Heart left ventricle (tissue), 16 donors: ENCODE measurements at regions not wholly inside any gene's neighbourhood (a gene's known extent, or its start where the extent isn't known, plus 50 kb on each side); places are given as distances from the start of the nearest gene placed in this dataset.

ENCODE experiments used
- ATAC-seq, 4 donors: fragments of 200-7000 bp; cut with Tn5 transposase; one replicate each; pipeline ENCODE4 v1.9.1; 2020 to 2022; ENCODE audit warnings: moderate library complexity in 4 of 4, mild to moderate bottlenecking in 3 of 4, moderate number of reproducible peaks in 1 of 4
- DNase-seq, 5 donors: peaks; one replicate each; pipeline ENCODE4 v3.0.0-alpha.2; 2020
- H3K27ac ChIP-seq, 12 donors: fragments of 200-600 bp; sonication (generic) in 4 of 12; one replicate each; pipeline versions ENCODE4 v1.5.0 to v1.8.0; 2016 to 2022; ENCODE audit warnings: mild to moderate bottlenecking in 2 of 12
- H3K27me3 ChIP-seq, 9 donors: fragments of 200-600 bp; sonication (generic) in 2 of 9; one replicate each; pipeline versions ENCODE4 v1.5.1 to v1.8.0; 2016 to 2022; ENCODE audit warnings: mild to moderate bottlenecking in 3 of 9
- H3K36me3 ChIP-seq, 9 donors: fragments of 200-600 bp; sonication (generic) in 2 of 9; one replicate each; pipeline versions ENCODE4 v1.5.0 to v1.8.0; 2018 to 2022; ENCODE audit warnings: mild to moderate bottlenecking in 2 of 9
- H3K4me1 ChIP-seq, 12 donors: fragments of 200-600 bp; sonication (generic) in 4 of 12; one replicate each; pipeline versions ENCODE4 v1.5.0 to v1.8.0; 2016 to 2022; ENCODE audit warnings: mild to moderate bottlenecking in 3 of 12
- H3K4me3 ChIP-seq, 12 donors: fragments of 200-600 bp; sonication (generic) in 4 of 12; one replicate each; pipeline versions ENCODE4 v1.5.0 to v1.8.0; 2017 to 2022; ENCODE audit warnings: mild to moderate bottlenecking in 9 of 12, moderate library complexity in 4 of 12
- H3K9me3 ChIP-seq, 12 donors: fragments of 200-600 bp; sonication (generic) in 4 of 12; one replicate each; pipeline versions ENCODE4 v1.5.0 to v1.8.0; 2016 to 2022; ENCODE audit warnings: mild to moderate bottlenecking in 1 of 12
- CTCF ChIP-seq, 12 donors: fragments of 200-600 bp; sonication (generic) in 4 of 12; IDR thresholded peaks; one replicate each; pipeline versions ENCODE4 v1.5.0 to v1.8.0; 2018 to 2022; ENCODE audit warnings: antibody characterized with exemption in 12 of 12, mild to moderate bottlenecking in 5 of 12
- POLR2A ChIP-seq, 2 donors: fragments of 450-650 bp; IDR thresholded peaks; one replicate each; pipeline ENCODE4 v1.6.1; 2017; ENCODE audit warnings: antibody characterized with exemption in 2 of 2, mild to moderate bottlenecking in 2 of 2, moderate library complexity in 2 of 2
- WGBS, 4 donors: extraction: QIAGEN DNeasy Blood & Tissue Kit in 2 of 4; methylation state at CpG; one replicate each; pipeline versions ENCODE4 v1.1.5 to v1.1.7; 2013 to 2018; 5-methylcytosine and 5-hydroxymethylcytosine counted together
- intact Hi-C, 10 donors: fragments of 100-400 bp; cut with DNase I; formaldehyde crosslinking; loops; one replicate each; pipeline versions ENCODE4 v1.11.1 to v1.14.2; 2022
- donor health status: ischemic (EF 13 %, LVEDD 7.1; RV severe dilation, severe dysfunction).
- donor health status: healthy with polysubstance abuse.
- donor health status: DM: no; HTN: yes; CAD: no.
- donor health status: DM: no; HTN: no; CAD: no.
- donor health status: ischemic (EF 25% LVEDD 6.9; RV normal size, moderate dysfunction).
- donor health status: ischemic (EF 25% LVEDD 5.7; RV mildly dilated, moderate dysfunction).
- donor health status: healthy.
- donor health status: DM: yes; HTN: yes; CAD: no.
- donor health status: ischemic (EF 35%, LVEDD 5.7; RV mildly dilated, moderate dysfunction).
- donor health status: nonischemic (EF 11% LVEDD 7.7; RV severe dilation, severe dysfunction).
- donor health status: DM: yes; HTN: yes; CAD: no.
- donor health status: PGD.
- donor health status: ischemic (EF 29% LVEDD 5.4; RV normal size, mild dysfunction).
- donor health status: nonischemic (EF 23%, LVEDD 6.1; RV moderate dilation, normal function).

GRCh38 chr11:103716363-103716762, 320.1 kb upstream of the DDI1 start:
- no peak overlapping the region for H3K27ac ChIP-seq
- 85 to 94% (median 89%) methylated on average over 3 of the region's 3 CpGs for WGBS, 4 donors
- H3K9me3 ChIP-seq: peaks cover 0 to 7% (median 0%) of the 10 kb centered on the region in 12 donors
- DNase-seq: no peak
- H3K36me3 ChIP-seq: no peaks in the 10 kb centered on the region
- ATAC-seq: no peak
- no peaks in the 10 kb centered on the region for H3K4me1 ChIP-seq
- no peaks in the 10 kb centered on the region for H3K27me3 ChIP-seq
- TF ChIP-seq CTCF (IDR thresholded peaks at IDR 0.05): no peak
- no peak for TF ChIP-seq POLR2A (IDR thresholded peaks at IDR 0.05)
- intact Hi-C loops: no loop called here
- no peak overlapping the region for H3K4me3 ChIP-seq

- intact Hi-C loops: no loop called here
- H3K4me3 ChIP-seq: no peak overlapping the region
- no peaks in the 10 kb centered on the region for H3K36me3 ChIP-seq
- no peak overlapping the region for H3K27ac ChIP-seq
- no peak for ATAC-seq
- WGBS, 4 donors: 82 to 90% (median 87%) methylated on average over 4 of the region's 4 CpGs
- H3K4me1 ChIP-seq: peaks cover 0 to 3% (median 0%) of the 10 kb centered on the region in 12 donors
- DNase-seq: no peak
- TF ChIP-seq POLR2A (IDR thresholded peaks at IDR 0.05): no peak
- no peak for TF ChIP-seq CTCF (IDR thresholded peaks at IDR 0.05)
- H3K27me3 ChIP-seq: no peaks in the 10 kb centered on the region
- peaks cover 0 to 5% (median 0%) of the 10 kb centered on the region in 12 donors for H3K9me3 ChIP-seq
Observed at GRCh38 chr11:103727262-103727661, 309.2 kb upstream of the DDI1 start.

- H3K4me3 ChIP-seq: no peak overlapping the region
- DNase-seq (no peak), ATAC-seq (no peak)
- peaks cover 0 to 5% (median 0%) of the 10 kb centered on the region in 12 donors for H3K9me3 ChIP-seq
- H3K36me3 ChIP-seq: no peaks in the 10 kb centered on the region
- H3K27ac ChIP-seq: no peak overlapping the region
- intact Hi-C loops: no loop called here
- TF ChIP-seq POLR2A (IDR thresholded peaks at IDR 0.05) (no peak), CTCF (IDR thresholded peaks at IDR 0.05) (no peak)
- no peaks in the 10 kb centered on the region for H3K27me3 ChIP-seq
- H3K4me1 ChIP-seq: peaks cover 0 to 3% (median 0%) of the 10 kb centered on the region in 12 donors
Observed at GRCh38 chr11:103729617-103730016, 306.8 kb upstream of the DDI1 start.

- TF ChIP-seq POLR2A (IDR thresholded peaks at IDR 0.05) (no peak), CTCF (IDR thresholded peaks at IDR 0.05) (no peak)
- DNase-seq (no peak), ATAC-seq (no peak)
- 37 to 53% (median 39%) methylated on average over 2 of the region's 2 CpGs for WGBS, 4 donors
- peaks cover 0 to 4% (median 0%) of the 10 kb centered on the region in 12 donors for H3K4me1 ChIP-seq
- no peaks in the 10 kb centered on the region for H3K27me3 ChIP-seq
- peaks cover 0 to 5% (median 0%) of the 10 kb centered on the region in 12 donors for H3K9me3 ChIP-seq
- H3K36me3 ChIP-seq: no peaks in the 10 kb centered on the region
- intact Hi-C loops: no loop called here
- no peak overlapping the region for H3K27ac ChIP-seq
- H3K4me3 ChIP-seq: no peak overlapping the region
Observed at GRCh38 chr11:103730131-103730940, 306.1 kb upstream of the DDI1 start.
